ENCODE measurements at regions not wholly inside any gene's neighbourhood (a gene's known extent, or its start where the extent isn't known, plus 50 kb on each side); places are given as distances from the start of the nearest gene placed in this dataset.

GRCh38 chr2:60092781-60093180 lies 460.7 kb downstream of the BCL11A start:
- no peak for DNase-seq

DNA sequence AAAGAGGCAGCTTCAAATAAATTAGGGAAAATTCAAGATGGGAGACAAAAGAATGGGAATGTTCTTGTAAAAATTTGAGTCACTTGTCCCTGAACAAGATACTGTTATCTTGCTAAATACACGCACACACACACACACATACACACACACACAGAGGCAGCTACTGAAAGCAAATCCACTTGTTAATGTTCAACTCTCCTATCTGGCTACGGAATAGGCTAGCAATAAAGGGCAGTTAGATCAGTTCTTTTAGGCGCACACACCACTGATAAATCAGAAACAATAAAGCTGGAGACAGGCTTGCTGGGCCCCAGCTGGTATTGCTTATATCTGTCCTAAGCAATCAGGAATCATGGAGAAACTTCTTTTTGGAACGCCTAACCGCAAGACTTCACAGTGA lies 461.6 kb downstream of the BCL11A start:
- DNase-seq = no peak

GRCh38 chr2:60091266-60091665 lies 462.2 kb downstream of the BCL11A start:
- no peak for DNase-seq

- no peak for DNase-seq
Observed at GRCh38 chr2:60079562-60079961, 473.9 kb downstream of the BCL11A start.

GRCh38 chr2:60075048-60075447 lies 478.4 kb downstream of the BCL11A start:
- no peak for DNase-seq

GRCh38 chr2:60073201-60073600 lies 480.3 kb downstream of the BCL11A start:
- no peak for DNase-seq

DNA sequence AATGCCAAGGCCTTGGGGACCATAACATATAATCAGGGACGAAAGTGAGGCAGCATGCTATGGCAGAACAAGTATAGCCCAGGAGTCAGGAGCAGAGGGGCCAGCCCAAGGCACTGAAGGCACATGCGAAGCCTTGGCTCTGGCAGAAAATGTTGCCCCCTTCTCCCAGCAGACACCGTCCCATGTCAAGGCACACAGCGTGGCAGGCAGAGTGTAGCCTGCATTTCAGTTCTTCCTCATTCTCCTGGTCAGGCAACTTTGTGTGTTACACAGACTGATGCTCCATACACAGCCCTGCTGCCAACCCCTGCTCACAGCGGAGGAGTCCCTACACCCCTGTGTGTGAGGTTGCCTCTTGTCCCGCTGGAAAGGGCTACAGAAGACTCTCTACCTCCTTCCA lies 480.8 kb downstream of the BCL11A start:
- no peak for DNase-seq

DNA sequence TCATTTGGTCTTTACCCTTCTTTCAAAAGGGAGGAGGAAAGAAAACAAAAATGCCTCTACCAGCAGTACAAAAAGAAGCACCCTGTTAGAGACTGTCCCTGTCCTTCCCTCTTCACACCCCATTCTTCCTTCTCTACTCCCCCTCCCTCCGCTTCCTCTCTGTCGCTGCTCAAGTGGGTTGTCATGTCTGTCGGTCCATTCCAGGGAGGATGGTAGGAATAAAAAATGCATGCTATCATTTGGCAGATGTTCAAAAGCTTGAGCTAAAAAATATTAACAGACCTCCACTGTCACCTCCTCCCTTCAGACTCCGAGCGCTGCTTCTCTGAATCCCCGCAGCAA lies 482.0 kb downstream of the BCL11A start:
- no peak for DNase-seq

GRCh38 chr2:60070736-60071489 lies 482.5 kb downstream of the BCL11A start:
- DNase-seq = no peak

DNA sequence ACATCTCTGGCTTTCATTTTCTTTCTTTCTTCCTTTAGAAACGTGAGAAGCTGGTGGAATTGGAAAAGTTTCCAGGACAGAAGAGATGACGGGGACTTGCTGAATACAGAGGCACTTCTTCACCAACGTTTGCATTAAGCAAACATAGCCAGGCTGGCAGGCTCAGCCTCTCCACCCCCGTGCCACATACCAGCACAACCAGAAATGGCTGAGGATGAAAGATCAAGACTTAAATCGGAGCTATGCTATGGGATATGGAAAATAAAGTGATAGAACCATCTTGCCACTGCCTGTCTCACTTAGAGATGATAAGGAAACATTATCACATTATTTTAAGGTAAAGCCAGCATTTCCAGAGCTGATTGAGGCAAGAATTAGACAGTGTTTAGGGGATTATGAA lies 483.3 kb downstream of the BCL11A start:
- no peak for DNase-seq

DNA sequence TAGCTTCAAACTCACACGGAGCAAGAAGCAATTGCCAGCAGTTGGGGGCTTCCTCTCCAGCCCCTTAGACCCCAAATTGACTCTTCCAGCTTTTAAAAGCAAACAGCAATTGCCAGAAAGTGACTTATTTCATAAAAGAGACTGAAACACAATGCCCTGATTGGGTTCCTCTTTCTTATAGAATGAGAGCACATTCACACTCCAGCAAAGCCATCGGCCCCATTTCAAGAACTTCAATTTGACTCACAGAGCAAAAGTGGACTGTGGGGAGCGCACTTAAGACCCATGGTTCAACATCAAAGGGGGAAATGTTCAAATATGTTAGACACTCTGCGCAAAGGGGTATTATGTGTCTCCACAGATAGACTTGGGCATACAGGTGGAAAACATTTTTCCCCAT lies 484.7 kb downstream of the BCL11A start:
- no peak for DNase-seq

- no peak for DNase-seq
Observed at GRCh38 chr2:60067006-60067405, 486.4 kb downstream of the BCL11A start.

DNA sequence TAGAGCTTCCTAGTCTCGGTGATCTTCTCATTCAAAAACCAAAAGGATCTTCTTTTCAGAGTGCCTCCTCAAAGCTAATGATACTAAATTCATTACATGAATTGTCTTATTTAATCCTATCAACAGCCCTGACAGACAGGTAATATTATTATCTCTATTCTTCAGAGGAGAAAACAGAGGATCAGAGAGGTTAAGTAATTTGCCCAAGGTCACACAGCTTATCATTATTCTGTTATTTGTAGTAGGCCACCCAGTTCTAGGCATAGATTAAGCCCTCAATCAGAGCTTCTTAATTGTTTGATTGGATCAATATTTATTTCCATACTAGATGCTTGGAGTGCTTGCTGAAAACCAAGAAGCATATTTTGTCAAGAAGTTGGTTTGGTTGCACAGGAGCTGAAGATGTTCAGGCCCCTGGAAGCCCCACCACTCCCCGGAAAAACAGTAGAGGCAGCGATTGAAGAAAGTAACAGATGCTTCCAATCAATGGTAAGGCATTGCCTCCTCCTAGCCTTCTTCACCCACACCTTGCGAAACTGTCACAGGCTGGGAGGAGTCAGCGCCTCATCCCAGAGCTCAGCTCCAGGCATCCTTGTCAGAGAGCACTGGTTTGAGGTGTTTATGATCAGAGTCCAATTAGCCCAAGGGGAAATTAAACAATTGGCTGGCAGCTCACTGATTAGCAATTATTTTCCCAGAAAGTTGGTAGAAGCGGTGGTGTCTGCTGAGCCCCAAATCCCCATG lies 487.2 kb downstream of the BCL11A start:
- no peak for DNase-seq

- DNase-seq = no peak
Observed at GRCh38 chr2:60064687-60065389, 488.6 kb downstream of the BCL11A start.

DNA sequence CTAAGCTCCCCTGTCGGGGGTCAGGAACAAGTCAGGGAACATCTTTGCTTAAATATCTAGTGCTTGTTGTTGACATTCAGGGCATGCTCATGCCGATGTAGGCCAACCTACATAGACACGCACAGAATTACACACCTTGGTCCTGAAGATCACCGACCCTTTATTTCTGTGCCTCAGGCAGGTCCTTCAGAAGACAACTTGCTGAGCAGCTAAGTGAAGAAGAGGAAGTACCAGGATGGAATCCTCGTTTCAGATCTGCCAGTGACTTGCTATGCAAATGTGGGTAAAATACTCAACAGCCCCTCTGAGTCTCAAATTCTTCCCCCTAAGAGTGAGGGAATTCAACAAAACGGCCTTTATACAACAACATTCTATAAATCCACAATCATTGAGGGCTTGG lies 494.7 kb downstream of the BCL11A start:
- DNase-seq = no peak

DNA sequence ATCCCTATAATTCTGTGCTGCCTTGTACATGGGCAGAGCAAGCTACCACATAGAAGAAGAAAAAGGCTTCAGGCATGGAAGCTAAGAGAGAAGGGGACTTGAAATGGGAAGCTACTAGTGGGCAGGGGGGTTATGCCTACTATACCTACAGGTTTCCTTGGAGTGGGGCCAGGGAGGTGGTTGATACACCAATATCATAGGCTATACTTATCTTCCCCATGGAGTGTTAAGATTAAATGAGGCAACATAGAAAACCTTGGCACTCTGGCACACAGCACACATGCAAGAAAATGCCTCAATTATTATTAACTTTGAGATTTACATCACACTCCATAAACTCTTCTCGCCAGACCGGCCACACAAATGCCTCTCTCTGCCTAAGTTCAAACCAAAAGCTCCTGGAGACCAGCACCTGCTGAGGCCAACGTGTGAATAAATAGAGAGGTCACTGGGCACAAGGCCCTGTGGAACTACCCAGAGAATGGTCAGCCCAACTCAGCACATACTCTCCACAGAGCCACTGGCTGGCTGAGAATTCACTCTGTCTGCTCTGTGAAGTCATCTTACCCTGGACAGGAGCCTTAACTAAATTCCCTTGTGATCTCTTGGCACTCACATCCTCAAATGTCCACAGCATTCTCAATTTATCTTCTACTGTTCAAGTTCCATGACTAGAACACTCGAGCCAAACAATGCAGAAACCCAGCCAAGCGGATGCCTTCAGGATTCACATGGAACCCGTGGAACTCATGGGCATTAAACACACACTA lies 498.7 kb downstream of the BCL11A start:
- DNase-seq = no peak

GRCh38 chr2:60053791-60054190 lies 499.7 kb downstream of the BCL11A start:
- DNase-seq = no peak

DNA sequence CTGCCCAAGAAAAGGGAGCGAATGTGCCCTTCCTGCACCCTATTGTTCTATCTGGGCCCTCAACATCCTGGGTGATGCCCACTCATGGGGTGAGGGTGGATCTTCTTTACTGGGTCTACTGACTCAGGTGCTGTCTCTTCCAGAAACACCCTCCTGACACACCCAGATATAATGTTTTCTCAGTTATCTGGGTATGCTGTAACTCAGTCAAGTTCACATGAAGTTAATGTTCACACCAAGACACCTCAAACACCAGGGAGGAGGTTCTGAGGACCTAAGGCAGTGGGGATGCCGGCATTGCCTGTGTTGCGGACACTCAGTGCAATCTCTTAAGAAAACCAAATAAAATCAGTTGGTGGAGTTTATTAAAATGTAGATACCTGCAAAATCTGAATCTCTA lies 500.9 kb downstream of the BCL11A start:
- no peak for DNase-seq

- DNase-seq = no peak
Observed at GRCh38 chr2:60051991-60052390, 501.5 kb downstream of the BCL11A start.

DNA sequence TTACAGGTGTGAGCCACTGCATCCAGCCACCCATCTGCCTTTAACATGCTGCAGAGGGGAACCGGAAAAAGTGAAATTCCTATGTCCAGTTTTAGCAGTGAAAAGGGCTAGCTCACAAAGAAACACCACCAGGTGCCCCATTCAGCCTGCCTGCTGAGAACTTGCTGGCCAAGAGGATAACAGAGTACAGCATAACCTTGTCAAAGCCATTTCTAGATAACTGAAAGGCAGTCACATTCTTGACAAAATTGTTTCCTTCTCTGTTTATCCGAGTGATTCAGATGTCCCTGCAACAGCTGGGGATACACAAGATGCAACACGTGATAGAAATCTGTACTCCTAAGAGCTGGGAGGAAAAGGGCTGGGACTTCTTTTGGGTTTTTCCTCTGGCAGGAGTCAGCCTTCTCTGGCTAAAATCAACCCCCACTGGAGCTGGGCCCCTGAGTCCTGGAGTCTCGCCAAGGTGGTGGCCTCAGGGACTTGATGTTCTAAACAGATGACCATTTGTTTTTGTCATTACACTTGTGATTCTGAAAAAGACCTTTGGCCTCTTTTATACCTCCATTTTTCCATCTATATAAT lies 505.4 kb downstream of the BCL11A start:
- DNase-seq = no peak

GRCh38 chr2:60047347-60047746 lies 506.1 kb downstream of the BCL11A start:
- no peak for DNase-seq

- no peak for DNase-seq
Observed at GRCh38 chr2:60046529-60046928, 506.9 kb downstream of the BCL11A start.

- no peak for DNase-seq
Observed at GRCh38 chr2:60045456-60045855, 508.0 kb downstream of the BCL11A start.

Data from stimulated activated CD4-positive, alpha-beta T cell treated with anti-CD3 and anti-CD28 coated beads, Interleukin-4, amount 100 ng/mL, for 1 hour (primary cell).